Endothelial cell of umbilical vein (primary cell): ENCODE measurements at regions not wholly inside any gene's neighbourhood (a gene's known extent, or its start where the extent isn't known, plus 50 kb on each side); places are given as distances from the start of the nearest gene placed in this dataset.

Experiments used
- BruUV-seq: library from RNA; stranded (reverse); fragments of 400-500 nt; replicated peaks from 2 replicates; lab custom pipeline; 2021; lab: Mats Ljungman, UMichigan
- CTCF ChIA-PET: fragments of 300-600, 350-600 bp; sonication (Branson Sonifier 250); formaldehyde crosslinking; loops from one replicate; lab custom pipeline; 2021; ENCODE audit warnings: antibody characterized with exemption, inconsistent platforms; lab: Charles Lee
- POLR2A ChIA-PET: fragments of 300-600, 350-600 bp; sonication (Branson Sonifier 250); formaldehyde crosslinking; loops from one replicate; lab custom pipeline; 2021; ENCODE audit warnings: antibody characterized with exemption, inconsistent platforms; lab: Charles Lee
- DNase-seq: peaks from one replicate; pipeline ENCODE4 v3.0.0-alpha.2; 2011; ENCODE audit warnings: low read depth, low spot score
- FAIRE-seq: peaks from 2 replicates; lab custom pipeline; 2011; peaks lifted over from hg19 to GRCh38; lab: Jason Lieb, UNC
- H2AFZ ChIP-seq: 2 replicates; pipeline ENCODE4 v1.6.0; 2012; ENCODE audit warnings: low read depth, low read length, control low read depth, inconsistent platforms
- H3K27ac ChIP-seq: 2 replicates; pipeline ENCODE4 v1.5.1; 2011; ENCODE audit warnings: low read depth, mild to moderate bottlenecking, control low read depth, low read length, moderate library complexity; ENCODE audit not compliant: insufficient read depth
- H3K27me3 ChIP-seq, 2 experiments: 2 replicates each; pipeline versions ENCODE4 v1.6.0 to v1.6.1; 2011; ENCODE audit warnings: low read length in 2 of 2, mixed read lengths in 1 of 2; ENCODE audit not compliant: control insufficient read depth in 2 of 2, insufficient read depth in 2 of 2
- H3K36me3 ChIP-seq, 2 experiments: 2 replicates in 1 of 2; 3 replicates in 1 of 2; pipeline ENCODE4 v1.5.1; 2011; ENCODE audit warnings: low read length in 2 of 2, mild to moderate bottlenecking in 1 of 2, moderate library complexity in 1 of 2; ENCODE audit not compliant: control insufficient read depth in 2 of 2, insufficient read depth in 2 of 2; ENCODE audit errors: extremely low read depth in 1 of 2
- H3K4me1 ChIP-seq: 3 replicates; pipeline ENCODE4 v1.5.1; 2011; ENCODE audit warnings: mild to moderate bottlenecking, low read length; ENCODE audit not compliant: control insufficient read depth, insufficient read depth; ENCODE audit errors: extremely low read depth
- H3K4me2 ChIP-seq: 2 replicates; pipeline ENCODE4 v1.6.1; 2011; ENCODE audit warnings: low read length, control low read depth, mixed read lengths; ENCODE audit not compliant: insufficient read depth
- H3K4me3 ChIP-seq, 3 experiments: fragments of 200-600 bp in 1 of 3; sonication (generic), shearing (Covaris generic) in 1 of 3; replicated peaks in 1 of 3; 2 replicates each; pipeline ENCODE4 v1.5.1; 2011 to 2016; ENCODE audit warnings: control low read depth in 3 of 3, low read length in 3 of 3, mild to moderate bottlenecking in 2 of 3, inconsistent platforms in 1 of 3, low read depth in 1 of 3, moderate library complexity in 1 of 3; ENCODE audit not compliant: insufficient read depth in 1 of 3
- H3K79me2 ChIP-seq: 2 replicates; pipeline ENCODE4 v1.6.0; 2012; ENCODE audit warnings: low read length, inconsistent platforms; ENCODE audit not compliant: control insufficient read depth, insufficient read depth
- H3K9ac ChIP-seq: replicated peaks from 2 replicates; pipeline ENCODE3; 2011; ENCODE audit warnings: low read length, control low read depth; ENCODE audit not compliant: insufficient read depth; ENCODE audit errors: extremely low read depth
- H3K9me1 ChIP-seq: replicated peaks from 3 replicates; pipeline ENCODE4 v1.6.0; 2011; ENCODE audit warnings: mild to moderate bottlenecking, low read length; ENCODE audit not compliant: control insufficient read depth, insufficient read depth; ENCODE audit errors: extremely low read depth
- H3K9me3 ChIP-seq: replicated peaks from 2 replicates; pipeline ENCODE4 v1.5.1; 2012; ENCODE audit warnings: low read length, inconsistent platforms; ENCODE audit not compliant: control insufficient read depth, insufficient read depth
- H4K20me1 ChIP-seq: replicated peaks from 2 replicates; pipeline ENCODE3; 2011; ENCODE audit warnings: mild to moderate bottlenecking, low read length; ENCODE audit not compliant: control insufficient read depth, insufficient read depth; ENCODE audit errors: extremely low read depth
- FOS ChIP-seq: IDR thresholded peaks from 2 replicates; pipeline ENCODE4 v1.6.1; 2011; ENCODE audit warnings: mild to moderate bottlenecking, low read length, moderate library complexity, borderline replicate concordance; ENCODE audit not compliant: insufficient read depth
- GATA2 ChIP-seq: IDR thresholded peaks from 2 replicates; pipeline ENCODE4 v1.7.0; 2011; ENCODE audit warnings: low read depth, mild to moderate bottlenecking, moderate library complexity, mixed read lengths, low read length; ENCODE audit not compliant: insufficient read length, insufficient read depth
- JUN ChIP-seq: IDR thresholded peaks from 2 replicates; pipeline ENCODE4 v1.6.1; 2011; ENCODE audit warnings: borderline replicate concordance, low read depth; ENCODE audit not compliant: insufficient read length, insufficient read depth
- MYC ChIP-seq: IDR thresholded peaks from one replicate; pipeline ENCODE4 v1.6.1; 2011; ENCODE audit warnings: mild to moderate bottlenecking, low read depth, low read length
- POLR2A ChIP-seq: IDR thresholded peaks from 2 replicates; pipeline ENCODE4 v1.6.1; 2012; ENCODE audit warnings: low read depth, mild to moderate bottlenecking, control low read depth, low read length
- POLR2AphosphoS5 ChIP-seq: IDR thresholded peaks from 2 replicates; pipeline ENCODE4 v1.6.1; 2012; ENCODE audit warnings: low read depth, mild to moderate bottlenecking, control low read depth, low read length, moderate library complexity; ENCODE audit not compliant: insufficient read depth
- dilution Hi-C: fragments of 300-500 bp; cut with MboI; formaldehyde crosslinking; loops from one replicate; pipeline ENCODE4 v1.15.0; 2019; ENCODE audit warnings: low sequenced_read_pairs; ENCODE audit not compliant: extremely low pct_ligation_motif_present
- intact Hi-C: fragments of 100-400 bp; cut with micrococcal nuclease; formaldehyde crosslinking; loops from one replicate; pipeline ENCODE4 v1.10.0; 2022
- TF ChIP-seq, protein P1 (sequence below): IDR thresholded peaks from 2 replicates; pipeline ENCODE4 v1.6.1; 2011; ENCODE audit not compliant: insufficient read depth, insufficient read length
- TF ChIP-seq, protein P2 (sequence below), 2 donors: IDR thresholded peaks; 1 replicate in 1 of 2; 2 replicates in 1 of 2; pipeline ENCODE4 v1.5.1; 2011; ENCODE audit warnings: low read length in 2 of 2, mild to moderate bottlenecking in 2 of 2, moderate library complexity in 2 of 2, control low read depth in 1 of 2, inconsistent platforms in 1 of 2, low read depth in 1 of 2; ENCODE audit not compliant: insufficient read depth in 1 of 2; ENCODE audit errors: extremely low read depth in 1 of 2

DNA sequence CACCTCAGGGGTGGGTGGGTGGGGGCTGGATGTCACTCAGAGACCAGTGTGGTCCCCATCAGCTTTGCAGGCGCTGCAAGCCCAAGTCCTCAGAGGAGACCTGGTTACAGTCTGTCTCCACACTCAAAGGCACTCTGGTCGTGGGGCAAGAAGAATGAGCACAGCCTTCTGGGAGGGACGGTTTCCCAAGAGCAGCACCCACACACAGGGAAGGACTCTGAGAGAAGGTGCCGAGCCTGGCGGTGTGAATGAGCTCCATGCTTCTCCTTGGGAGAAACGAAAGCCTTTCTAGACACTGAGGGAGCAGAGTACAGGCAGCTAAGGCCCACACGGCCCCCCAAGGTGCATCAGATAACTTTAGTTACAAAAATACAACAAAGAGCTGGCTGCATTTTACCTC is 473.6 kb downstream of the FOXO1 start:
- no peaks in the 10 kb centered on the region for H3K9me1 ChIP-seq
- peak overlapping the region; percentile 89 for H3K9ac ChIP-seq
- no peaks in the 10 kb centered on the region for H3K79me2 ChIP-seq
- DNase-seq: no peak
- no peak for FAIRE-seq
- intact Hi-C loops: loop anchor here (5.0 kb wide), 2 partner anchors 46 to 316 kb away; no protein-coding TSS in a partner anchor
- no peak overlapping the region for H3K4me2 ChIP-seq
- no TSS peak for BruUV-seq
- H3K27me3 ChIP-seq: no peaks in the 10 kb centered on the region
- H3K4me3 ChIP-seq: no peak overlapping the region
- H3K9me3 ChIP-seq: no peaks in the 10 kb centered on the region
- CTCF ChIA-PET: interaction anchor here (0.7 to 2.4 kb wide), 7 partner anchors 43 to 491 kb away, joined by 3 to 15 read pairs (median 4); no protein-coding TSS in a partner anchor
- peak overlapping the region; percentile 24 for H2AFZ ChIP-seq
- no peaks in the 10 kb centered on the region for H4K20me1 ChIP-seq
- H3K27ac ChIP-seq: peak overlapping the region; percentile 98
- dilution Hi-C loops: no loop called here
- POLR2A ChIA-PET: interaction anchor here (0.9 to 1.1 kb wide), 5 partner anchors 14 to 488 kb away, joined by 3 to 5 read pairs (median 4); no protein-coding TSS in a partner anchor
- no peaks in the 10 kb centered on the region for H3K36me3 ChIP-seq
- H3K4me1 ChIP-seq: peaks cover 53% of the 10 kb centered on the region
- TF ChIP-seq JUN (no peak), MYC (no peak), POLR2A (no peak), FOS (no peak)

DNA sequence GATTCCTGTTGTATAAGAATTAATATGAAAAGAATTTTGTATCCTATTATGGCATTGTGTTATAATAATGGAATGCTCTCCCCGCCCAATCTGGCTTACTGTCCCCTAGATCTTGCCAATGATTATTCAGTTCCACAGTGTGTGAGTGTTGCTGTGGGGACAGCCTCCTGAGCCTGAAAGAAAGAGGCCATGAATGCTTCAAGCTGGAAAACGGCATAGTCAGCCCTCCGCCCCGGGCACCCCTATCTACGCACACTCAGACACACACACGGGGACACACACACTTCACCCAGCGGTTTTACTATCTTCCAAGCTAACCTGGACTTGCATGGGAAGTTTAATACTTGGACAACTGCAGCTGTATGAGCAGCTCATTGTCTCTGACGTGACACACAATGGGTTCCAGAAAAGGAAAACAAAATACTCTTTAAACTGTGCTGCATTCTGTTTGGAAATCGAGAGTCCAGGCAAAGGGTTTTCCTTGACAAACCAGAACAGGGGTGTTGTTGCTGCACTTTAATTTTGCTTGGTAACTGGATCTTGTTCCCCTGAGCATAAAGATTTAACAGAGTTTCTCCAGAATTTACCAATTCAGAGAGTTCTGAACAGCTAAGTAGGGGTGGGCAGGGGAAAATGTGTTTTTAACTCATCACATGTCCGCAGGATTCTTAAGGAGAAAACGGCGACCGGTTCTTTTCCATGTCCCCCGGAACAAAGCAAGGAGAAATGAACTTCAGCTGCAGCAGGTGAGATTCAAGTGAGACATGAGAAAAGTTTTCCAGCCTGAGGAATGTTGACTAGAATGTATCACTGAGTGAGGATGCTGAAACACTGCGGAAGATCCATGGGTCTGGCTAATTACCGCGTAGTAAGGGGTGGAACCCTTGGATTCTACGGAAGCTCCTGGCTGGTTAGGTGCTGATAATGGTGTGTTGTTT is 472.9 kb downstream of the FOXO1 start:
- ChIA-PET CTCF (interaction anchor here (0.7 to 2.4 kb wide), 14 partner anchors 11 to 491 kb away, joined by 3 to 15 read pairs (median 3); no protein-coding TSS in a partner anchor), POLR2A (interaction anchor here (0.9 to 1.4 kb wide), 8 partner anchors 13 to 488 kb away, joined by 3 to 5 read pairs (median 4); no protein-coding TSS in a partner anchor)
- H3K4me2 ChIP-seq: peak overlapping the region; percentile 67
- dilution Hi-C loops: no loop called here
- H3K36me3 ChIP-seq: no peaks in the 10 kb centered on the region
- H3K27me3 ChIP-seq: no peaks in the 10 kb centered on the region
- no peak for FAIRE-seq
- intact Hi-C loops: loop anchor here (1.0 to 5.0 kb wide), 22 partner anchors 13 to 488 kb away; no protein-coding TSS in a partner anchor
- peak; percentile 68 for DNase-seq
- peaks cover 53% of the 10 kb centered on the region for H3K4me1 ChIP-seq
- H3K27ac ChIP-seq: peak overlapping the region; percentile 98
- H3K4me3 ChIP-seq: peak overlapping the region in 1 of 3 experiments; percentile 8
- H4K20me1 ChIP-seq: no peaks in the 10 kb centered on the region
- TSS peak; percentile 94 for BruUV-seq
- H3K9me1 ChIP-seq: no peaks in the 10 kb centered on the region
- H3K9me3 ChIP-seq: no peaks in the 10 kb centered on the region
- no peak for TF ChIP-seq FOS
- TF ChIP-seq, protein P1, sequence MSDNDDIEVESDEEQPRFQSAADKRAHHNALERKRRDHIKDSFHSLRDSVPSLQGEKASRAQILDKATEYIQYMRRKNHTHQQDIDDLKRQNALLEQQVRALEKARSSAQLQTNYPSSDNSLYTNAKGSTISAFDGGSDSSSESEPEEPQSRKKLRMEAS: no peak
- TF ChIP-seq JUN: no peak
- no peak for TF ChIP-seq POLR2AphosphoS5
- TF ChIP-seq, protein P2, sequence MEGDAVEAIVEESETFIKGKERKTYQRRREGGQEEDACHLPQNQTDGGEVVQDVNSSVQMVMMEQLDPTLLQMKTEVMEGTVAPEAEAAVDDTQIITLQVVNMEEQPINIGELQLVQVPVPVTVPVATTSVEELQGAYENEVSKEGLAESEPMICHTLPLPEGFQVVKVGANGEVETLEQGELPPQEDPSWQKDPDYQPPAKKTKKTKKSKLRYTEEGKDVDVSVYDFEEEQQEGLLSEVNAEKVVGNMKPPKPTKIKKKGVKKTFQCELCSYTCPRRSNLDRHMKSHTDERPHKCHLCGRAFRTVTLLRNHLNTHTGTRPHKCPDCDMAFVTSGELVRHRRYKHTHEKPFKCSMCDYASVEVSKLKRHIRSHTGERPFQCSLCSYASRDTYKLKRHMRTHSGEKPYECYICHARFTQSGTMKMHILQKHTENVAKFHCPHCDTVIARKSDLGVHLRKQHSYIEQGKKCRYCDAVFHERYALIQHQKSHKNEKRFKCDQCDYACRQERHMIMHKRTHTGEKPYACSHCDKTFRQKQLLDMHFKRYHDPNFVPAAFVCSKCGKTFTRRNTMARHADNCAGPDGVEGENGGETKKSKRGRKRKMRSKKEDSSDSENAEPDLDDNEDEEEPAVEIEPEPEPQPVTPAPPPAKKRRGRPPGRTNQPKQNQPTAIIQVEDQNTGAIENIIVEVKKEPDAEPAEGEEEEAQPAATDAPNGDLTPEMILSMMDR (IDR thresholded peaks at IDR 0.05; ENCODE audit: extremely low read depth in 1 of 2, insufficient read depth in 1 of 2, low read depth in 1 of 2, low read length in 2 of 2): no peak
- TF ChIP-seq MYC: no peak
- TF ChIP-seq GATA2: peak; percentile 35
- peak overlapping the region; percentile 89 for H3K9ac ChIP-seq
- peak overlapping the region; percentile 33 for H2AFZ ChIP-seq
- no peaks in the 10 kb centered on the region for H3K79me2 ChIP-seq
